WTC11 (cell line): ENCODE measurements at regions not wholly inside any gene's neighbourhood (a gene's known extent, or its start where the extent isn't known, plus 50 kb on each side); places are given as distances from the start of the nearest gene placed in this dataset.

ENCODE experiments used
- CTCF ChIP-seq: fragments of 200-600 bp; IDR thresholded peaks from 2 replicates; pipeline ENCODE4 v1.8.0; 2022; ENCODE audit warnings: antibody characterized with exemption
- MLX ChIP-seq: sonication (generic); formaldehyde crosslinking; IDR thresholded peaks from 2 replicates; pipeline ENCODE4 v1.8.1; 2023; ENCODE audit warnings: mild to moderate bottlenecking, missing genetic modification reagents, moderate library complexity
- NR1H2 ChIP-seq: sonication (generic); formaldehyde crosslinking; IDR thresholded peaks from 2 replicates; pipeline ENCODE4 v1.9.0; 2021; ENCODE audit warnings: mild to moderate bottlenecking, moderate library complexity, missing genetic modification reagents
- SP1 ChIP-seq: sonication (generic); formaldehyde crosslinking; conservative IDR thresholded peaks from 2 replicates; pipeline ENCODE4 v1.8.1; 2022; ENCODE audit warnings: missing genetic modification reagents
- TCF7 ChIP-seq: sonication (generic); formaldehyde crosslinking; IDR thresholded peaks from 2 replicates; pipeline ENCODE4 v1.8.0; 2022; ENCODE audit warnings: mild to moderate bottlenecking, low read depth, missing genetic modification reagents, moderate library complexity
- TF ChIP-seq, protein P1 (sequence below): sonication (generic); formaldehyde crosslinking; IDR thresholded peaks from 2 replicates; pipeline ENCODE4 v1.8.0; 2022; ENCODE audit warnings: mild to moderate bottlenecking, missing genetic modification reagents

DNA sequence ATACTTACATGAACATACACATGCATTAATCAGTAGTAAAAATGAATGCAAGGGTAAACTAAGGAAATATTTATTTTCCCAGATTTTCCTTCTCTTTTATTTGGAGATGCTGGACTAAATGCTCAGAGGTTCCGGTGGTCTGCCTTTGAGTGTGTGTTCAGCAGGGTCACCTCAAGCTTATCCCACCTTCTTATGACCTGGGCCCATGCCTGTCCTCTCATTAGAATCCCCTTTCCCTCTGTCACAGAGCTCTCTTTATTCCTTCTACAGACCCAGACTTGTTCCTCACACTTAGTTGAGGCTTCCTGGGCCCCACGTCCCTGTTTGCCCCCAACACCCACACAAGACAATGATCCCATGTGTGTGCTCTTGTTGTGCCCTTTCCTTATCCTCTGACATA lies 61.6 kb upstream of the TOP3B start:
- TF ChIP-seq NR1H2 (CRISPR knock-in tag) (no peak), CTCF (no peak), SP1 (CRISPR knock-in tag) (no peak), MLX (CRISPR knock-in tag) (no peak), TCF7 (no peak)
- TF ChIP-seq, protein P1, sequence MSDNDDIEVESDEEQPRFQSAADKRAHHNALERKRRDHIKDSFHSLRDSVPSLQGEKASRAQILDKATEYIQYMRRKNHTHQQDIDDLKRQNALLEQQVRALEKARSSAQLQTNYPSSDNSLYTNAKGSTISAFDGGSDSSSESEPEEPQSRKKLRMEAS (CRISPR knock-in tag), result no peak
